Stimulated activated CD8-positive, alpha-beta memory T cell treated with anti-CD3 and anti-CD28 coated beads, Interleukin-15, amount 100 ng/mL, for 4 hours (primary cell): ENCODE measurements at regions not wholly inside any gene's neighbourhood (a gene's known extent, or its start where the extent isn't known, plus 50 kb on each side); places are given as distances from the start of the nearest gene placed in this dataset.

Experiments used
- DNase-seq, 2 donors: peaks; one replicate each; pipeline ENCODE4 v3.0.0-alpha.2; 2020; ENCODE audit warnings: low read depth in 2 of 2

DNA sequence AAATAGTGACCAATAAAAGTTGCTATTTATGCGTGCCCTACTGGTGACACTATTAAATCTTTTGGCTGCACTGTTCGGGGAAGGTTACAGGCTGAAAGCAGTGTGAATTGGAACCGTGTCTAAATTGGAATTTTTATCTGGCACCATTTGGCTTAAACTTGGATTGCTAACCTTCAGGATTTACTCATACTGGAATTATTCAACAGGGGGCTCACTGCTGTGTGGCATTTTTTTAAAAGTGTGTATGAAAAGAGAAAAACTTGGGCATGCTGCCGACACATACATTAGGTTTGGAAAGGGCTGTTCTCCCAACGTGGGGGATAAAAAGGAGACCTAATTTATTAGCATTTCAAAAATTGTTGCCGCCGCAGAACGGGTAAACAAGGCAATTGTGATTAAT is 537.9 kb upstream of the MGMT start:
- DNase-seq = no peak

DNA sequence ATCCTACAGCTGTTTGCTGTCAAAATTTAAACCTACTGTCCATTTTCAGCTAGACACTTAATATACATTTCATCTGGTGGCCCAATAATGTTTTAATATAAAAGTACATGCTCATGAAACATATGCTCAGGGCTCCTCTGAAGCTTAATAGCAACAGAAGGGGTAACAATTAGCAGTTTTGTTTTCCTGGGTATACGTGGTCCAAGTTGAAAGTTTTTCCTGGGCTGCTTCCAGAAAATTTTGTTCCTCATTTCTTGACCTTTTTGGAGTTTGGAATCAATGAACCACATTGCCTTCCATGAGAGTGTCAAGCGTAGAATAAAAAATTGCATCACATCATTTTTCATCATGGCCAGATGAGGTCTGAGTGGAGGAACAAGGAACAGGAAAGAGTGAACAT is 537.3 kb upstream of the MGMT start:
- no peak for DNase-seq

DNA sequence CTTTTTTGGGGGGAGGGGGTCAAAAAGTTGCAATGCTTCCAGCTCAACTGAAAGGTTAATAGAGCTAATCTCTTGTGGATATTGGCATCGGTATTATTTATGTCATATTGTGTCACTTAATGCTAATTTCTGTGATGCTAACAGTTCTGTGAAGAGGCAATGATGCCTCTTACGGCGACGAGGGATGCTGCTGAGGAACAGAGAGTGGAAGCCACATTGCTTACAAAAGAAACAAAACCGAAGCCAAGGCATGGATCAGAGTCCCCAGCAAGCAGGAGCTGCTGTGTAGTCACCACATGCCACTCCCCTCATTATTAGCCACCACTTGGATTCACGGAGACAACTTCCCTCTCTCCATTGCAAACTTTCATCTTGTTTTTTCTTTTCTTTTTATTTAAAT is 536.5 kb upstream of the MGMT start:
- DNase-seq = no peak

DNA sequence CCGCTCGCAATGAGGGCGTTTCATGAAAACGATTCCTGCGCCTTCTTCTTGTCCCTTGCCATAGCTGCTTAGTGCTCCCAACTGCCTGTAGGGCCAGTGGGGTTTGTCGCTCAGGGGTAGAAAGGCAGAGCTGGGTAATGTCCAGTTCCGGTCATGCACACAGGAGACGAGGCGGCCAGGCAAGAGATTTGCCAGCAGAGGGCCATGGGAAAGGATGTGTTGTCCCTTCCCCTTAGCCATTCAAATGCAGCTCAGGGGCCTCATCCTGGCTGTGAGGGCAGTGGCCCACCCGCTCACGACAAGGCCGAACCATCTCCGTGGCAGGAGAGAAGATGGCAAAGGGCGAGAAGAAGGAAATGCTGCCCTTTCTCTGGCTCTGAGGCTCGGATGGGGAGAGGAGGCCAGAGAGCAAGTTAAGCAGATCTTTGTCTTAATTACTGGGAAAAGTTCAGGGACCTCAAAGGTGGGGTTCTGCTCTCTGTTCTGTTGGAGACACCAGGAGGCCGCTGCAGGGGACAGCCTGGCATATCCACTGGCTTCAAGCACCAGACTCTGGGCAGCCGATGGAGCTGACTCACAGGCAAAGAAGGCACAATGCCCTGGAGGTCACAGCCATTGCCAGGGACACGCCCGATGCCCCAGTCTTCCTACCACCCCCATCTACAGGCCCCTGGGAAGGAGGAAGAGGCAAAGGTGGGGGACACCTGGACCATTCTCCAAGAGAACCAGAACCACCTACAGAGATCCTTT is 534.8 kb upstream of the MGMT start:
- DNase-seq = no peak

DNA sequence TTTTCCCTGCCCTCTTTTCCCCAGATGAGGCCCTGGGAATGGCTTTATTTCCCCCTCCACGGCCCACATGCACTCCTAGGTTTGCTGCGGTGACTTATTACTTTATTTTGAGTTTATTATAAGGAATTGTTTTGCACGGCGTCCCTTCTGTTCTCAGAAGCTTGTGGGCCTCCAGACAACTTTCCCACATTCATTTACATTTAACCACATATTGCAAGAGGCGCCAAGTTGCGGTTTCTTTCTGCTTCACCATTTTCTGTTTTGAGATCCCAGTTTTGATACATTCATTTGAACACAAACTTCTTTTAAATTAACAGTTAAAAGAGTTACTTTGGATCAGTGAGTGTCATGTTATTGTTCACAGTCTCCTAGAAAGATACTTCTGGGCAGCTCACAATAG is 532.5 kb upstream of the MGMT start:
- no peak for DNase-seq

DNA sequence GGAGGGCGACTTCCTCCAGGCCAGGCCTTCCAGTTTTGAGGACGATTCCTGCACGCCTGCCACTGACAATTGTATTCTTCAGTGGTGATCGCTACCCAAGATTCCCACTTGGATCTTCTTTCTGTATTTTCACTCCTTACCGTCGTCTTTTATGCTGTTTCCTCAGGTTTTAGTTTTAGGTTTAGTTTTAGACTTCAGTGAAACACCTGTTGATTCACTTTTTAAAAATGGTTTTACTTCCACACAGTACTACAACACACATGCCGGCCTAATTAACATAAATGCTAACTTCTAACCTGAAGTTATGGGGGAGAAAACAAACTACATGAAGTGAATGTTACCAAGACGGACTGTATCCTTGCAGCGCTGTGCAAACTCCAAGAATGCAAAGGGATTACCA is 530.6 kb upstream of the MGMT start:
- DNase-seq = no peak

DNA sequence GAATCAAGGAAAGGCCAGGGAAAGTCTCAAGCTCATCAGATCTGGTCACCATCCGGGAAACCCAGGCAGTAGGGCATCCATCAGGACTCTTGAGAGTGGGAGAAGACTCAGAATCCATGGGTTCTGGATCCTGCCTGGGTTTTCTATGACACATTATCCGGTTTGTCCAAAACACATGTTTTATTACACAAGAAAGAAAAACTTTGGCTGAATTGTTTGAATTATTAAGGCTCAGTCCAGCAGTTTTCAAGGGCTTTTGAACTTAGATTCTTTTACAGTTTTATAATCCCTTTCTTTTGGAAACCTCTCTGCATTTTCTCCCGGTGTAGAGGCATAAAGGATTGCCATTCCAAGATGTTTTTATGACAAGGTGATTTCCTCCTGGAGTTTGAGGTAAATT is 528.5 kb upstream of the MGMT start:
- no peak for DNase-seq

DNA sequence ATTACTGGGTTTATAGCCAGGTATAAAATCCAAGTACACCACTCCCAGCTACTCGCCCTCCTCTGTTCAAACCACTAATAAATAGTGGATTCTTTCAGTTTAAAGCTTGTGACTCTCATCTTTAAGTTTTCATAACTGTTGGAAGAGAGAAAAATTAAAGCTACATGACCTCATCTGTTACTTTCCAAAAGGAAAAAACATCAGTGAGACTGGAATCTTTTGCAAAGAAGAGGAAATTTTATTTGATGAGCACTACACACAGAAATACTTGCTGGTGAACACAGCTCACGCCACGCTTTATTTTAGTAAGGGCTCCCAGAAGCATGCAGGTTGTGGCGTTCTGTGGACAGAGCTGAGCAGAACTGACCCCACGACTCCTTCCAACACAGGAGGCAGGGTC is 527.0 kb upstream of the MGMT start:
- no peak for DNase-seq

DNA sequence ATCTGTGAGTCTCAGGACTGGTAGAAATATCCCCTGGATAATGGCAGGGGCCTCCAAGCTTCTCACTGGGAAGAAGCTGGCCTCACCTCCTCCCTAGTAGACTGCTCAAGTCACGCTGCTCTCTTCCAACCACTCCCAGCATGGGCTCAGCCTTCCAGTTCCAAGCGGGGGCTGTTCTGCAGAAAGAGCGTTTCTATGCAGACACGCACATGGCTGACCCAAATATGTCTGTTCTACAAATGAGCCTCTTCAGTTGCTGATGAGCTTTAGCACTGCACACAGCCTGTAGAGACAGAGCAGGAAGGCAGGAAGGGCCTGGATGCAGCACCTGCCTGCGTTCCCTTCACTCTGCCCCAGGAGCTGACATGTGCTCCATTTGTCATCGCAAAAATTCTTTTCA is 523.9 kb upstream of the MGMT start:
- DNase-seq = no peak

DNA sequence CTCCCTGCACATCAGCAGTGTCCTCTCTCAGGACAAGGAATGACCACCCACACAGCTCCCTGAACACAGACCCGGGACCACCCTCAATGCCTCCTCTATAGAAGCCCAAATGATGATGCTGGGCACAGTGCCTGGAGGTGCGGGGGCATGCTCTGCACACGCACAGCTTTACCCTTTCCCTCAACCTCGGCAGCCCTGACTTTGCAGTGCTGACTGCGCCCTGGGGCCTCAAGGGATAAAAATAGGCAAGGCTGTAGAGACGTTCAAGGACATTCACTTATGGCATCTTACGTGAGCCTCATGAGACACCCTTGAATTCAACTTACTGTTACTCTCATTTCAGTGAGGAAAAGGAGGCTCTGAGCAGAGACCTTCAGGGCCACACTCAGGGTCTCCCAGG is 521.6 kb upstream of the MGMT start:
- no peak for DNase-seq

DNA sequence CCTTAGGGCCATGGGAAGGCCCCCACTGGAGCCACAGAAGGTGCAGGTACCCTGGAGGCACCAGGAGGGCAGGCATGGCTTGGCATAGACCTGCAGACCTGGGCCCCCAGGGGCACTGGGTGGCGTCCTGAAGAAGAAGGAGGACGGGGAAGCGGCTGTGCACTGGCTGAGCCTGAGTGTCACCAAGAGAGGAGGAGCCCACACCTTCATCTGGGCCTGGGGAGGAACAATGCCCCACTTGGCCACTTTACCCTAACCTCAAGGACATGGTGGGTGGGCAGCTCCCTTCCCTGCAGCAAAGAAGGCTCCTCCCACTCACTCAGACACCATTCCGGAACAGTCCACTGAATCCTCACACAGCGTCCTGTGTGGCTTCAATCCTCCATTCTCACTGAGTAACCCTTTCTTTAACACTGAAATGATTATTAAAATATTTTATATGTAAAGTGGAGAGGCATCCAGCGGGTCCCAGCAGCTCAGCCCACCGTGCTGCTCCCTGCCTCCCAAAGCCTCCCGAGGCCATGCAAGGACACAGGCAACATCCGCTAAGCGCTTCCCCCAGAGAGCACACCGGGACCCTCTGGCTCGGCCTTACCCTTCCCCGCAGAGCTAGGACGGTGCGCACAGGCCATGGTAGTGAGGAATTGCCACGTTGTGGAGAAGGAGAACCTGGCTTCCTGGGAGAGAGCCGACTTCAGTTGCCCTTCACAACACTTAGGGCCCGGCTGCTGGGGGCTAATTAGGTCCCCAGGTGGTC is 516.7 kb upstream of the MGMT start:
- DNase-seq = no peak

DNA sequence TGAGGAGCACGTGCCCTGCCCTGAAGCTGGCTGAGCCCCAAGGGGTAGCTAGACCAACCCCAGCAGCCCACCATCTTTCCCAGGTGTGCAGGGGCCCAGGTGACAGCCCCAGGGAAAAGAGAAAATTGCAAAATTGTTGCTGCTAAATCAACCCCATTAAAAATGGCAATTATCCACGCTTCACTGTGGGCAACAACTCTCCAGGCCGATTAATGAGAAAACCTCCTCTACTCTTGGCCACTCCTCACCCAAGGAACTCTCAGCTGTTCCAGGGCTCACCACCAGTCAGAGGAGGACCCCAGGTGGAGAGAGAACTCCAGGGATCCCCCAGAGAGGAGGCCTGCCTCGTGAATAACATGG is 516.1 kb upstream of the MGMT start:
- no peak for DNase-seq

DNA sequence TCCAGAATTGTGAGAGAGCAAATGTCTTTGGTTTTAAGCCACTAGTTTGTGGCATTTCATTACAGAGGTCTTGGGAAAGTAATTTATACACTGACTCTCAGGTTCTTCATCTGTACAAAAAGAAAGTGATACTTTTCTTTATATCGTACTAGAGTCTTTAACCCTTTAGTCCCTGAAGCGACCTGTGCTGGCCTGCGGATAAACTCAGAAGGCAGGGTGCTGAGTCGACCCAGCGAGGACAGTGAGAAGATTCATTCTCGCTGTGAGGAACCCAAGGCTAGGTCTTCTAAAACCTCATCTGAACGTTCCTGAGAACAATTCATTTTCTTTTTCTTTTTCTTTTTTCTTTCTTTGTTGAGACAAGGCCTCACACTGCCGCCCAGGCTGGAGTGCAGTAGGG is 514.2 kb upstream of the MGMT start:
- no peak for DNase-seq

DNA sequence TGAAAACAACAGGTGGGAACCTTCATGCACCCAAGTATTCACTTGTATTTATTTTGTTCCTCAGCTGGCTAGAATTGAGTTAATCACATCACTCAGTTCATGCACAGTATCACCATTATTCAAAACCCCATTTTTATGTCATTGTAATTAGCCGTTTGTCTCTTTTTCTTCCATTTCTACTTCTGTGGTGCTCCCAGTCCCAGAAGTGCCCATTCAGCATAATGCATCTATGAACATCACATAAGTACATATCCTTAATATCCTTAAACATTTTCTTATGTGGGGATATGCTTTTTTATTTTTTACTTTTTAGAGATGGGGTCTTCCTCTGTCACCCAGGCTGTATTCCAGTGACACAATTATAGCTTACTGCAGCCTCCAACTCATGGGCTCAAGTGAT is 510.9 kb upstream of the MGMT start:
- no peak for DNase-seq

DNA sequence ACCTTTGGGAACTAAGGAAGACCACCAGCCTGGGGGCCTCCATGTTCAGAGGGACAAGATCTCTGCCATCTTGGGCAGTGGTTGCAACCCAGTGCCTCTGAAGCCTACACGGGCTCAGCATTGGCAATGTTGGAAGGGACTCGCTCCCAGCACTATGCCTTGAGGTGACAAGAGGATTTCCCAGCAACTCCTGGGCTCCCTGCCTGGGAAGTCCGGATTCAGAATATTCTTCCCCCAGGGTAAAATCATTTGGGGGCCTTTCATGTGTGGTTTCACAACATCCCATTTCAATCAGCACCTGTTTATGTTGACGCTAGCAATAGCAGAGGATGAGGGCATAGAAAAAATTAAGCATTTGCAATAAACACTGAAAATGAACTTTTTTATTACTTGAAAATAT is 509.8 kb upstream of the MGMT start:
- no peak for DNase-seq

DNA sequence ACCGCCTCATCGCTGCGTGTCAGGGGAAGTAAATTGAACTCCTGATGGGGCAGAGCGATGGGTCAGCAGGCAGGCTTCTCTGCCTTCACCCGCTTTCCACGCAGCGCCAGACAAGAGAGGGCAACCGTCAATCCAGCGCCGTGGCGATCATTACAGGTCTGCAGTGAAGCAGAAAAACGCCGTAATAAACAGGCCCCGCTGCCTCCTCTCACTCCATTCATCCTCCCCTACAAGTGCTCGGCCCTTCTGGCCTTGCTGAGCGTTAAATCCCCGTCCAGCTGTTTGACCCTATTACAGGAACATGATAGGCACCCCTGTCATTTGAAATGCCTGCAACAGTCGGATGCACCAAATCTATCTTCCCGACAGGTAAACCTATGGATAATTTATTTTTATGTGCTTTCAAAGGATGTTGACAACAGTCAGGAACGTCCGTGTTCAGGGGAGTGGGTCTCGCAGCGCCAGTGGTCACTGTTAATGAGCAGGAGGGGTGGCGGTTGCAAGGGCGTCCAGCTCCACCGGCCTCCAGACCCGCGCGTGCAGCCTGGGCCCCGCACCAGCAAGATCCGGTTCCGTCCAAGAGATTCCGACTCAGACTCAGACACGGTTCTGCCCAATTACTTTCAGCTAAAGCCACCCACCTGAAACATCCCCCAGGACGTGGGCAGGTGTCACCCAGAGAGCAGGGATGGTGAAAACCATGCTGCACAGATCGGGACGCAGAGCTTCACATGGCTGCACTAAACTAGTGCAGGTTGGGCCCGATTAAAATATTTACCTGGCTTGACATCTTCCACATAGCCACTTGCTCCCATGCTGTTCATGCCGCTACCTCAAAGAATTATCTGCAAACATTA is 508.0 kb upstream of the MGMT start:
- DNase-seq = no peak

DNA sequence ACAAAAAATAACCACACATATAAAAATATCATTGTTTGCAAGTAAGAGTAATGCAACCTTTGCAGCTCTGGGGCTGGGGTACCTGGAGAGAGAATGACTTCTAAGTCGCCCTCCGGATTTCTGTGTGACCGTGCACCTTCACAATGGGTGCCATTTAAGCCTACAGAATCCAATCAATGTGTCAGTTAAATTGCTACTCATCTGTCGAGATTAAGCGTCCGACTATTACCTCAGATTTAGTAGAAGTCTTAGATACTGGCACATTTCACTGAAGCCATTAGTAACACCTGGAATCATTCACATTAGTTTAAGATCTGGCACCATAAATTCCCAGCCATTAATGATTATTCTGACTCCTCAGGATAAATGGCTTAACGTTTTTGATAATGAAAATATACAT is 507.3 kb upstream of the MGMT start:
- DNase-seq = no peak

DNA sequence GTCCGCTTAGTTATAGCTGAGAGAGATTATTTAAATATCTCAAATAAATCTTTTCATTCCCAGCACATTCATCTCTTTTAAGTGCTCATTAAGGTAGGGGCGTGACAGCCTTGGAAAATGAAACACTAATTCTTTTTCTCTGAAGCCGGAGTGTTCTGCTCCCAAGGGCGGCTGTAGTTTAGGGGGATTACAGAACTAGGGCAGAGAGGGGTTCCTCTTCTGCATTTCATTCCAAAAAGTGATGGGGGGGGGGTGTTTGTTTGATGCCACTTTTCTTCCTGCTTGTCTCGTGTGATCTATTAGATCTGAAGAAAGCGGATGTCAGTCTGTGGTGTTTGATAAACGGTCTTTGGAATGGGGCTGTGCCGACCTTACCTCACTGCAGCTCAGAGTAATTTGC is 506.5 kb upstream of the MGMT start:
- no peak for DNase-seq

DNA sequence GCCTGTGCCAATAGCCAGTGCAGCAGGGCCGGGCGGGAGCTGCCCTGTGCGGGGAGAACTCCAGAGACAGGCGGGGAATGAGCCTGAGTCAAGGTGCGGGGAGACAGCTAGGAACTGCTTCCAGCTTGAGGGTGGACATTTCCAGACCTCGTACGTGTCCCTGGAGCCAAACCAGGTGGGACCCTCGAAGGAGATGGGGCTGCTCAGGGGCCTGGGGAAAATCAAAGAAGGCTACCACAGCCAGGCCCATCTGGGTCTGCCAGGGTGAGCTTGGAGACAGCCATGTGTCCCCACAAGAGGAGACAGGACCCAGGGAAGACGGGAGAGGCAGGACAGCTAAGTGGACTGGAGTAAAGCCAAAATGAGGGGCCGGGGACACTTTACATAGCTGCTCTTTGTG is 504.9 kb upstream of the MGMT start:
- no peak for DNase-seq

DNA sequence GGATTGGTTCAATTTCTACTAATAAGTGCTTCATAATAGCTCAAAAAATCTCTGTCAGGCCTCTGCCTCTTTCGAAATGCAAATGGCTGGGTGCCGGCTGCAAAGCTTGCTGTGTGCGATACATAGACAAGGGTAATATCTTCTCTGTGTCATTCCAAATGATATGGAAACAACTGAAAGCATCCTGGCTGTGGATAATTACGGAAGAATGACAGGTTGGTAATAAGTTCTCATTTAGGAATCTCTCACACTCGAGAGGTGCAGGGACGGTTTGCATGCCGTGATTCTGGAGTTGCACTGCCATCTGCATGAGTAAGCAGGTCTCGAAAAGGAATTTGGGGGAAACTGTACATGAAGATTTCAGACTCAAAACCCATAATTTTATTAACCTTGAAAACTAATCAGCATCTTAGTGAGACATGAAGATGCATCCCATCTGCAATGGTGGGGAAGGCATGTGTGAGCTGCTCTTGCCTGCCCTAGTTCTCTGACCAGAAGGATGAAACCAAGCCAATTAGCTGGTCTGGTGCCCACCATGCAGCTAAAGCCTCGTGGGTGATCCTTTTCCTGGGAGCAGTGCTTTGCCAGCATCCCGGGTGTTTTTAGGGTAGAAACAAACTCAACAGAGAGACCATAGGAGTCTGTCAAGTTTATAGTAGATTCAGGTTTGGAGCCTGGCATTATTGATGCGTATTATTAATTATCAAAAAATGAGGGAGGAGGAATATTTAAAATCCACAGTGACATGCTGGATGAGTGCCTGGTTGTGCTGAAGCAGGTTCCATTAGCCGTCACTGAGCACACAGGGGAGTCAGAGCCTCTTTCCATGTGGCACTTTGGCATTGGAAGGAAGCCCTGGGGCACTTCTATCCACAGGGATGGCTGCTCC is 503.6 kb upstream of the MGMT start:
- no peak for DNase-seq

DNA sequence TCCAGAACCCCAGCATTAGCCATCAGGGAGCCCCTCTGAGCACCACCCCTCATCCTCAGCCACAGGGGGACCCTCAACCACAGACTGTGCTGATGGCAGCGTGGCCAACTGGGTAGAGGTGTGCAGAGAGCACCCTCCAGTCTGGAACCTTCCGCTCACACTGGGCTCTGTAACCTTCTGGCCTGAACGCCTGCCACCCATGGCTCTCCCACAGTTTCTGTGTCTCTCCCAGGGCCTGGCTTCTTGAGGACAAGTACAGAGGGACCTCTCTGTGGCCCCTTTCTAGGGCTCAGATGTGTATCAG is 503.0 kb upstream of the MGMT start:
- no peak for DNase-seq
